ENCODE measurements at regions not wholly inside any gene's neighbourhood (a gene's known extent, or its start where the extent isn't known, plus 50 kb on each side); places are given as distances from the start of the nearest gene placed in this dataset.

GRCh38 chr4:133000012-133000411, 149.1 kb upstream of the PCDH10 start:
- Mint-ChIP-seq H3K4me3 (no peak overlapping the region), H3K36me3 (no peaks in the 10 kb centered on the region), H3K27me3 (no peaks in the 10 kb centered on the region), H3K9me3 (ENCODE audit: low read depth) (no peaks in the 10 kb centered on the region), H3K4me1 (no peaks in the 10 kb centered on the region), H3K27ac (no peak overlapping the region)
- DNase-seq, result no peak
- CTCF ChIA-PET, result no interaction called here
- ATAC-seq, result no peak

GRCh38 chr4:133003169-133003568, 145.9 kb upstream of the PCDH10 start:
- CTCF ChIA-PET, result no interaction called here
- Mint-ChIP-seq H3K4me1 (no peaks in the 10 kb centered on the region), H3K9me3 (ENCODE audit: low read depth) (no peaks in the 10 kb centered on the region), H3K27me3 (no peaks in the 10 kb centered on the region), H3K27ac (no peak overlapping the region), H3K36me3 (no peaks in the 10 kb centered on the region), H3K4me3 (no peak overlapping the region)
- ATAC-seq (no peak), DNase-seq (no peak)

- H3K27ac Mint-ChIP-seq, result no peak overlapping the region
These were observed 134.5 kb upstream of the PCDH10 start for GRCh38 chr4:133014473-133015135.

GRCh38 chr4:133045288-133045687, 103.8 kb upstream of the PCDH10 start:
- Mint-ChIP-seq H3K27me3 (no peaks in the 10 kb centered on the region), H3K36me3 (no peaks in the 10 kb centered on the region), H3K9me3 (ENCODE audit: low read depth) (peaks cover 2% of the 10 kb centered on the region), H3K4me1 (no peaks in the 10 kb centered on the region), H3K4me3 (no peak overlapping the region), H3K27ac (no peak overlapping the region)
- CTCF ChIA-PET, result no interaction called here
- DNase-seq (no peak), ATAC-seq (no peak)

More at GRCh38 chr4:133014473-133015135, 134.5 kb upstream of the PCDH10 start:
- Mint-ChIP-seq H3K9me3 (ENCODE audit: low read depth) (peaks cover 4% of the 10 kb centered on the region), H3K4me1 (no peaks in the 10 kb centered on the region), H3K36me3 (no peaks in the 10 kb centered on the region), H3K4me3 (no peak overlapping the region), H3K27me3 (no peaks in the 10 kb centered on the region)
- ATAC-seq (no peak), DNase-seq (no peak)
- CTCF ChIA-PET, result no interaction called here

GRCh38 chr4:133046156-133046555, 102.9 kb upstream of the PCDH10 start:
- no peak overlapping the region for H3K27ac Mint-ChIP-seq
- no peaks in the 10 kb centered on the region for H3K36me3 Mint-ChIP-seq
- DNase-seq (no peak), ATAC-seq (no peak)
- H3K4me3 Mint-ChIP-seq, result no peak overlapping the region
- CTCF ChIA-PET, result no interaction called here
- H3K4me1 Mint-ChIP-seq, result no peaks in the 10 kb centered on the region
- no peaks in the 10 kb centered on the region for H3K27me3 Mint-ChIP-seq
- H3K9me3 Mint-ChIP-seq (ENCODE audit: low read depth), result peaks cover 2% of the 10 kb centered on the region

GRCh38 chr4:133058701-133059100, 90.4 kb upstream of the PCDH10 start:
- no peaks in the 10 kb centered on the region for H3K27me3 Mint-ChIP-seq
- no peak overlapping the region for H3K27ac Mint-ChIP-seq
- ATAC-seq (no peak), DNase-seq (no peak)
- H3K36me3 Mint-ChIP-seq, result no peaks in the 10 kb centered on the region
- no peak overlapping the region for H3K4me3 Mint-ChIP-seq
- H3K4me1 Mint-ChIP-seq, result no peaks in the 10 kb centered on the region
- CTCF ChIA-PET, result no interaction called here
- H3K9me3 Mint-ChIP-seq (ENCODE audit: low read depth), result no peaks in the 10 kb centered on the region

- Mint-ChIP-seq H3K36me3 (no peaks in the 10 kb centered on the region), H3K4me3 (no peak overlapping the region), H3K9me3 (ENCODE audit: low read depth) (no peaks in the 10 kb centered on the region), H3K27me3 (no peaks in the 10 kb centered on the region), H3K4me1 (no peaks in the 10 kb centered on the region), H3K27ac (no peak overlapping the region)
- CTCF ChIA-PET, result no interaction called here
- DNase-seq, result no peak
- ATAC-seq, result no peak
These were observed 90.0 kb upstream of the PCDH10 start for GRCh38 chr4:133059117-133059516.

GRCh38 chr4:133062851-133063250, 86.2 kb upstream of the PCDH10 start:
- H3K9me3 Mint-ChIP-seq (ENCODE audit: low read depth), result peaks cover 5% of the 10 kb centered on the region
- CTCF ChIA-PET, result no interaction called here
- no peak overlapping the region for H3K27ac Mint-ChIP-seq
- no peak for ATAC-seq
- no peak for DNase-seq
- no peak overlapping the region for H3K4me3 Mint-ChIP-seq
- H3K27me3 Mint-ChIP-seq, result no peaks in the 10 kb centered on the region
- H3K36me3 Mint-ChIP-seq, result no peaks in the 10 kb centered on the region
- no peaks in the 10 kb centered on the region for H3K4me1 Mint-ChIP-seq

GRCh38 chr4:133068083-133068482, 81.0 kb upstream of the PCDH10 start:
- Mint-ChIP-seq H3K27ac (no peak overlapping the region), H3K9me3 (ENCODE audit: low read depth) (peaks cover 15% of the 10 kb centered on the region), H3K4me1 (no peaks in the 10 kb centered on the region), H3K4me3 (no peak overlapping the region), H3K36me3 (no peaks in the 10 kb centered on the region), H3K27me3 (no peaks in the 10 kb centered on the region)
- DNase-seq (no peak), ATAC-seq (no peak)
- CTCF ChIA-PET, result no interaction called here

GRCh38 chr4:133081246-133081645, 67.8 kb upstream of the PCDH10 start:
- Mint-ChIP-seq H3K36me3 (no peaks in the 10 kb centered on the region), H3K27ac (no peak overlapping the region), H3K4me3 (no peak overlapping the region), H3K9me3 (ENCODE audit: low read depth) (peaks cover 5% of the 10 kb centered on the region), H3K4me1 (no peaks in the 10 kb centered on the region), H3K27me3 (no peaks in the 10 kb centered on the region)
- DNase-seq (no peak), ATAC-seq (no peak)
- CTCF ChIA-PET, result no interaction called here

- CTCF ChIA-PET, result no interaction called here
- no peaks in the 10 kb centered on the region for H3K27me3 Mint-ChIP-seq
- H3K4me1 Mint-ChIP-seq, result no peaks in the 10 kb centered on the region
- no peaks in the 10 kb centered on the region for H3K9me3 Mint-ChIP-seq (ENCODE audit: low read depth)
- DNase-seq (no peak), ATAC-seq (no peak)
- H3K27ac Mint-ChIP-seq, result no peak overlapping the region
- H3K36me3 Mint-ChIP-seq, result no peaks in the 10 kb centered on the region
- H3K4me3 Mint-ChIP-seq, result no peak overlapping the region
These were observed 64.7 kb upstream of the PCDH10 start for GRCh38 chr4:133084421-133084820.

- no peak overlapping the region for H3K27ac Mint-ChIP-seq
- no peaks in the 10 kb centered on the region for H3K4me1 Mint-ChIP-seq
- no peak overlapping the region for H3K4me3 Mint-ChIP-seq
- CTCF ChIA-PET, result no interaction called here
- ATAC-seq (no peak), DNase-seq (no peak)
- H3K27me3 Mint-ChIP-seq, result no peaks in the 10 kb centered on the region
- H3K9me3 Mint-ChIP-seq (ENCODE audit: low read depth), result peaks cover 5% of the 10 kb centered on the region
- H3K36me3 Mint-ChIP-seq, result no peaks in the 10 kb centered on the region
These were observed 53.5 kb upstream of the PCDH10 start for GRCh38 chr4:133095591-133095990.

GRCh38 chr4:133096972-133097371, 52.1 kb upstream of the PCDH10 start:
- CTCF ChIA-PET, result no interaction called here
- Mint-ChIP-seq H3K9me3 (ENCODE audit: low read depth) (peaks cover 5% of the 10 kb centered on the region), H3K27me3 (no peaks in the 10 kb centered on the region), H3K36me3 (no peaks in the 10 kb centered on the region), H3K4me3 (no peak overlapping the region), H3K4me1 (no peaks in the 10 kb centered on the region), H3K27ac (no peak overlapping the region)
- DNase-seq (no peak), ATAC-seq (no peak)
